H1 (cell line): ENCODE measurements at regions not wholly inside any gene's neighbourhood (a gene's known extent, or its start where the extent isn't known, plus 50 kb on each side); places are given as distances from the start of the nearest gene placed in this dataset.

Source experiments
- CTCF ChIA-PET: fragments of 300-600 bp; sonication (Branson Sonifier 250); formaldehyde crosslinking; loops from one replicate; lab custom pipeline; 2021; ENCODE audit not compliant: partially characterized antibody; lab: Charles Lee
- POLR2A ChIA-PET: fragments of 300-600 bp; sonication (Branson Sonifier 250); formaldehyde crosslinking; loops from one replicate; lab custom pipeline; 2021; ENCODE audit warnings: inconsistent platforms; ENCODE audit not compliant: partially characterized antibody; lab: Charles Lee
- DNase-seq, 2 experiments: peaks; one replicate each; pipeline versions ENCODE4 v3.0.0 to v3.0.0-alpha.2; 2010 to 2022; ENCODE audit warnings: low spot score in 2 of 2, low read depth in 1 of 2, mixed read lengths in 1 of 2
- FAIRE-seq: peaks from 2 replicates; lab custom pipeline; 2011; peaks lifted over from hg19 to GRCh38; lab: Jason Lieb, UNC
- H2AFZ ChIP-seq: 2 replicates; pipeline ENCODE4 v1.8.1; 2012; ENCODE audit warnings: low read length, inconsistent platforms
- H2AK5ac ChIP-seq: 2 replicates; pipeline ENCODE4 v1.6.1; 2013; ENCODE audit warnings: low read depth, low read length
- H2BK120ac ChIP-seq: replicated peaks from 2 replicates; pipeline ENCODE3; 2013; ENCODE audit warnings: low read depth, low read length, inconsistent platforms
- H2BK12ac ChIP-seq: 2 replicates; pipeline ENCODE4 v1.6.1; 2013; ENCODE audit warnings: low read depth, low read length
- H2BK15ac ChIP-seq: 2 replicates; pipeline ENCODE4 v1.6.1; 2013; ENCODE audit warnings: low read length
- H2BK20ac ChIP-seq: 2 replicates; pipeline ENCODE4 v1.6.1; 2013; ENCODE audit warnings: low read length
- H2BK5ac ChIP-seq: 2 replicates; pipeline ENCODE4 v1.6.1; 2013; ENCODE audit warnings: low read depth, low read length
- H3K14ac ChIP-seq: 2 replicates; pipeline ENCODE4 v1.6.1; 2013; ENCODE audit warnings: inconsistent platforms; ENCODE audit not compliant: insufficient read length
- H3K18ac ChIP-seq: 2 replicates; pipeline ENCODE4 v1.6.1; 2013; ENCODE audit warnings: low read length; ENCODE audit errors: extremely low read depth
- H3K23ac ChIP-seq: 2 replicates; pipeline ENCODE4 v1.6.1; 2013; ENCODE audit warnings: inconsistent platforms; ENCODE audit not compliant: insufficient read length
- H3K23me2 ChIP-seq: 2 replicates; pipeline ENCODE4 v1.6.1; 2013; ENCODE audit warnings: low read depth, low read length
- H3K27ac ChIP-seq: 2 replicates; pipeline ENCODE4 v1.6.1; 2011; ENCODE audit warnings: low read depth, low read length, inconsistent platforms
- H3K27me3 ChIP-seq, 4 experiments: replicated peaks in 1 of 4; 1 replicate in 1 of 4; 2 replicates in 3 of 4; pipeline versions ENCODE4 v1.6.1 to v1.8.1; 2011 to 2013; ENCODE audit warnings: low read length in 3 of 4, mild to moderate bottlenecking in 3 of 4, inconsistent platforms in 2 of 4, mixed read lengths in 2 of 4, moderate library complexity in 1 of 4; ENCODE audit not compliant: control insufficient read depth in 3 of 4, insufficient read depth in 3 of 4; ENCODE audit errors: extremely low read depth in 1 of 4
- H3K36me3 ChIP-seq, 4 experiments: 2 replicates each; pipeline versions ENCODE4 v1.6.1 to v1.8.1; 2011 to 2013; ENCODE audit warnings: mild to moderate bottlenecking in 4 of 4, low read length in 3 of 4, moderate library complexity in 2 of 4, control low read depth in 1 of 4, inconsistent platforms in 1 of 4; ENCODE audit not compliant: insufficient read depth in 4 of 4, control insufficient read depth in 2 of 4
- H3K4ac ChIP-seq: replicated peaks from 2 replicates; pipeline ENCODE3; 2013; ENCODE audit warnings: low read length, low read depth, mixed read lengths, inconsistent platforms; ENCODE audit not compliant: insufficient read length
- H3K4me1 ChIP-seq, 4 experiments: replicated peaks in 1 of 4; 1 replicate in 1 of 4; 2 replicates in 3 of 4; pipeline versions ENCODE4 v1.6.1 to v1.8.1; 2011 to 2013; ENCODE audit warnings: low read length in 3 of 4, inconsistent platforms in 2 of 4, mixed read lengths in 1 of 4; ENCODE audit not compliant: insufficient read depth in 4 of 4, control insufficient read depth in 3 of 4
- H3K4me2 ChIP-seq, 2 experiments: 2 replicates each; pipeline versions ENCODE4 v1.6.1 to v1.8.1; 2011 to 2013; ENCODE audit warnings: low read depth in 2 of 2, low read length in 2 of 2, control low read depth in 1 of 2, inconsistent platforms in 1 of 2, mild to moderate bottlenecking in 1 of 2; ENCODE audit not compliant: insufficient read depth in 1 of 2
- H3K4me3 ChIP-seq, 4 experiments: fragments of 200-600, 300-600 bp in 1 of 4; sonication (generic), shearing (Covaris generic), sonication (Bioruptor Twin) in 1 of 4; 2 replicates each; pipeline versions ENCODE4 v1.5.1 to v1.8.1; 2011 to 2016; ENCODE audit warnings: low read length in 4 of 4, low read depth in 3 of 4, control low read depth in 2 of 4, inconsistent platforms in 2 of 4, mild to moderate bottlenecking in 2 of 4, mixed read lengths in 1 of 4, moderate library complexity in 1 of 4; ENCODE audit not compliant: insufficient read depth in 2 of 4; ENCODE audit errors: extremely low read depth in 1 of 4
- H3K56ac ChIP-seq: replicated peaks from 2 replicates; pipeline ENCODE3; 2013; ENCODE audit warnings: low read depth, mild to moderate bottlenecking, mixed read lengths, low read length, inconsistent platforms; ENCODE audit not compliant: insufficient read length
- H3K79me1 ChIP-seq: 2 replicates; pipeline ENCODE4 v1.6.1; 2013; ENCODE audit warnings: low read depth, low read length, control low read depth
- H3K79me2 ChIP-seq, 2 experiments: 2 replicates each; pipeline versions ENCODE4 v1.6.1 to v1.8.1; 2012 to 2013; ENCODE audit warnings: low read length in 2 of 2, mild to moderate bottlenecking in 2 of 2, inconsistent platforms in 1 of 2; ENCODE audit not compliant: insufficient read depth in 2 of 2, control insufficient read depth in 1 of 2
- H3K9ac ChIP-seq, 4 experiments: replicated peaks in 1 of 4; 1 replicate in 1 of 4; 2 replicates in 3 of 4; pipeline versions ENCODE4 v1.6.1 to v1.8.1; 2011 to 2013; ENCODE audit warnings: low read depth in 3 of 4, low read length in 3 of 4, control low read depth in 2 of 4, mild to moderate bottlenecking in 2 of 4, moderate library complexity in 2 of 4, inconsistent platforms in 1 of 4; ENCODE audit errors: extremely low read depth in 1 of 4
- H3K9me3 ChIP-seq, 2 experiments: 2 replicates each; pipeline versions ENCODE4 v1.6.1 to v1.8.1; 2012 to 2013; ENCODE audit warnings: mild to moderate bottlenecking in 2 of 2, moderate library complexity in 2 of 2, control low read depth in 1 of 2, inconsistent platforms in 1 of 2, low read depth in 1 of 2, low read length in 1 of 2, mixed read lengths in 1 of 2; ENCODE audit not compliant: insufficient read depth in 2 of 2
- H4K20me1 ChIP-seq, 2 experiments: replicated peaks in 1 of 2; 2 replicates each; pipeline versions ENCODE3 to v1.8.1; 2011 to 2013; ENCODE audit warnings: inconsistent platforms in 2 of 2, low read length in 2 of 2, mild to moderate bottlenecking in 1 of 2; ENCODE audit not compliant: insufficient read depth in 2 of 2, control insufficient read depth in 1 of 2
- H4K5ac ChIP-seq: 2 replicates; pipeline ENCODE4 v1.6.1; 2013; ENCODE audit warnings: low read length, low read depth, mixed read lengths, inconsistent platforms; ENCODE audit not compliant: insufficient read length
- H4K8ac ChIP-seq: 2 replicates; pipeline ENCODE4 v1.8.0; 2013; ENCODE audit warnings: mild to moderate bottlenecking, moderate library complexity, low read length, inconsistent platforms; ENCODE audit not compliant: insufficient read depth; ENCODE audit errors: extremely low read depth
- H4K91ac ChIP-seq: replicated peaks from 2 replicates; pipeline ENCODE3; 2013; ENCODE audit warnings: low read length, mixed read lengths, inconsistent platforms; ENCODE audit not compliant: insufficient read length
- CHD2 ChIP-seq: IDR thresholded peaks from 2 replicates; pipeline ENCODE4 v1.6.1; 2012; ENCODE audit warnings: low read length, improper control_type of control experiment
- CREB1 ChIP-seq: IDR thresholded peaks from 2 replicates; pipeline ENCODE4 v1.6.1; 2012; ENCODE audit warnings: inconsistent platforms
- EZH2 ChIP-seq: fragments of 200-600 bp; sonication (generic); IDR thresholded peaks from 2 replicates; pipeline ENCODE4 v1.7.1; 2012; ENCODE audit warnings: low read depth, mild to moderate bottlenecking, moderate library complexity, low read length, inconsistent platforms; ENCODE audit not compliant: severe bottlenecking
- FOSL1 ChIP-seq: IDR thresholded peaks from 2 replicates; pipeline ENCODE4 v1.6.1; 2011; ENCODE audit warnings: mild to moderate bottlenecking, low read depth, low read length, moderate library complexity; ENCODE audit not compliant: insufficient read depth
- JUN ChIP-seq: IDR thresholded peaks from 2 replicates; pipeline ENCODE4 v1.6.1; 2011; ENCODE audit warnings: low read depth, mild to moderate bottlenecking, improper control_type of control experiment, low read length
- PHF8 ChIP-seq: fragments of 200-600 bp; sonication (generic); conservative IDR thresholded peaks from 2 replicates; pipeline ENCODE4 v1.7.1; 2012; ENCODE audit warnings: low read depth, mild to moderate bottlenecking, inconsistent platforms, low read length, moderate library complexity
- SP1 ChIP-seq: IDR thresholded peaks from 2 replicates; pipeline ENCODE4 v1.6.1; 2011; ENCODE audit warnings: low read depth, low read length
- ZNF274 ChIP-seq: IDR thresholded peaks from 2 replicates; pipeline ENCODE4 v1.7.0; 2012; ENCODE audit warnings: low read length, borderline replicate concordance; ENCODE audit errors: extremely low read depth
- WGBS, 2 experiments: shearing (Covaris generic) in 1 of 2; methylation state at CpG; one replicate each; pipeline versions ENCODE4 v1.1.6 to v1.1.7; 2013 to 2015; ENCODE audit warnings: low lambda C conversion rate in 2 of 2, mixed read lengths in 2 of 2, inconsistent platforms in 1 of 2, low coverage in 1 of 2, missing lambda C conversion rate in 1 of 2; ENCODE audit not compliant: insufficient replicate concordance in 2 of 2, insufficient coverage in 1 of 2, insufficient read length in 1 of 2; ENCODE audit errors: extremely low coverage in 1 of 2, missing lambda C conversion rate in 1 of 2; 5-methylcytosine and 5-hydroxymethylcytosine counted together
- TF ChIP-seq, protein P1 (sequence below): IDR thresholded peaks from 2 replicates; pipeline ENCODE4 v1.6.1; 2011; ENCODE audit warnings: low read length, improper control_type of control experiment

DNA sequence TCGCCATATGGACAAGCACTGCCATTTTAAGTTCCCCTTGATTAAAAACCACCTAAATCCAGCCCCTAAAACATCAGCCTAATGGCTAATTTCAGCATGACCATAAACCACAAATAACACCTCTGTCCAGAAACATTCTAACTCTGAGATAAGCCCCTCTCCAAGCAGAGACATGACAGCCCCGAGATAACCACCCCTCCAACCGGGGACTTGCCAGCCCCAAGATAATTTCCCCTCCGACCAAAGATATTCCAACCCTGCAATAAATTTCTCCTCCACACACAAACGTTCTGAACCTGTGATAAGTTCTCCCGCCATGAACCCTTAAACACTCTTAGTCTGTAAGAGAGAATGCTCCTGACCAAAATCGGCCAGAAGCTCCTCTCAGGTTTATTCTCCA, 586.8 kb downstream of the EDEM1 start:
- ChIA-PET POLR2A (no interaction called here), CTCF (interaction anchor here (0.6 kb wide), 1 partner anchor 43 kb away, joined by 3 read pairs; no protein-coding TSS in a partner anchor)
- Histone ChIP-seq H3K79me2 (no peaks in the 10 kb centered on the region), H2BK120ac (no peak overlapping the region), H3K36me3 (no peaks in the 10 kb centered on the region), H3K4me1 (no peaks in the 10 kb centered on the region), H2AFZ (no peak overlapping the region), H3K14ac (no peak overlapping the region), H2BK12ac (no peak overlapping the region), H4K91ac (no peak overlapping the region), H4K5ac (no peak overlapping the region), H3K23ac (no peak overlapping the region), H3K4me3 (no peak overlapping the region), H3K9me3 (no peaks in the 10 kb centered on the region), H3K56ac (no peak overlapping the region), H3K18ac (no peak overlapping the region), H4K8ac (no peak overlapping the region), H2AK5ac (no peak overlapping the region), H3K79me1 (no peaks in the 10 kb centered on the region), H3K9ac (no peak overlapping the region), H3K23me2 (no peaks in the 10 kb centered on the region), H2BK5ac (no peak overlapping the region), H3K4ac (no peak overlapping the region), H2BK15ac (no peak overlapping the region), H2BK20ac (no peak overlapping the region), H3K4me2 (no peak overlapping the region), H4K20me1 (no peaks in the 10 kb centered on the region), H3K27me3 (no peaks in the 10 kb centered on the region), H3K27ac (no peak overlapping the region)
- FAIRE-seq (no peak), DNase-seq (no peak)
- TF ChIP-seq CREB1 (no peak), FOSL1 (no peak), EZH2 (no peak), ZNF274 (no peak), CHD2 (no peak), JUN (no peak), PHF8 (no peak), SP1 (no peak)
- TF ChIP-seq, protein P1, sequence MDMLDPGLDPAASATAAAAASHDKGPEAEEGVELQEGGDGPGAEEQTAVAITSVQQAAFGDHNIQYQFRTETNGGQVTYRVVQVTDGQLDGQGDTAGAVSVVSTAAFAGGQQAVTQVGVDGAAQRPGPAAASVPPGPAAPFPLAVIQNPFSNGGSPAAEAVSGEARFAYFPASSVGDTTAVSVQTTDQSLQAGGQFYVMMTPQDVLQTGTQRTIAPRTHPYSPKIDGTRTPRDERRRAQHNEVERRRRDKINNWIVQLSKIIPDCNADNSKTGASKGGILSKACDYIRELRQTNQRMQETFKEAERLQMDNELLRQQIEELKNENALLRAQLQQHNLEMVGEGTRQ = no peak
- 83% methylated on average over 7 of the region's 7 CpGs; no CpG with 5 or more reads in 1 of the 2 experiments for WGBS, 2 experiments
